ENCODE measurements at regions not wholly inside any gene's neighbourhood (a gene's known extent, or its start where the extent isn't known, plus 50 kb on each side); places are given as distances from the start of the nearest gene placed in this dataset.

DNA sequence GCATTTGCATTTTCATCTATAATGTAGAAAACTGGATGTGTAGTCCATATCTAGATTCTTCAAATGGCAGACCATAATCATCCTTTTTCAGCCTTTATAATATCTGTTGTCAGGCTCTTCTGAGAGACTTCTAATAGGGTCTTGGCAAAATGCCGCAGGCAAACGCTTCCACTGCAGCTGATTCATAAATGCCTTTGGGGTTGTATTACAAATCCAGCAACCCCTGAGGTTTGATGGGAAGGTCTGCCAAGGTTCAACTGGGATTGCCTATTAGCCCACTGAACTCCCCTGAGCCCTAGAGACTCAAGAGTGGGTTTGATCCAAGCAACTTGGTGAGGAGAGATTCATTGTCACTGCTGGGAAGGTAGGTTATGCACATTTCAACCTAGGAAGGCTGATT is 365.2 kb upstream of the POU3F2 start:
- Mint-ChIP-seq H3K9me3 (ENCODE audit: unreplicated experiment) (peaks cover 8% of the 10 kb centered on the region), H3K27ac (ENCODE audit: unreplicated experiment) (no peak overlapping the region), H3K4me3 (ENCODE audit: unreplicated experiment) (no peak overlapping the region), H3K4me1 (ENCODE audit: low read depth, unreplicated experiment) (no peaks in the 10 kb centered on the region), H3K27me3 (ENCODE audit: unreplicated experiment) (peaks cover 2% of the 10 kb centered on the region), H3K36me3 (ENCODE audit: unreplicated experiment) (peaks cover 18% of the 10 kb centered on the region)
- DNase-seq, result no peak
- TF ChIP-seq, protein P1, sequence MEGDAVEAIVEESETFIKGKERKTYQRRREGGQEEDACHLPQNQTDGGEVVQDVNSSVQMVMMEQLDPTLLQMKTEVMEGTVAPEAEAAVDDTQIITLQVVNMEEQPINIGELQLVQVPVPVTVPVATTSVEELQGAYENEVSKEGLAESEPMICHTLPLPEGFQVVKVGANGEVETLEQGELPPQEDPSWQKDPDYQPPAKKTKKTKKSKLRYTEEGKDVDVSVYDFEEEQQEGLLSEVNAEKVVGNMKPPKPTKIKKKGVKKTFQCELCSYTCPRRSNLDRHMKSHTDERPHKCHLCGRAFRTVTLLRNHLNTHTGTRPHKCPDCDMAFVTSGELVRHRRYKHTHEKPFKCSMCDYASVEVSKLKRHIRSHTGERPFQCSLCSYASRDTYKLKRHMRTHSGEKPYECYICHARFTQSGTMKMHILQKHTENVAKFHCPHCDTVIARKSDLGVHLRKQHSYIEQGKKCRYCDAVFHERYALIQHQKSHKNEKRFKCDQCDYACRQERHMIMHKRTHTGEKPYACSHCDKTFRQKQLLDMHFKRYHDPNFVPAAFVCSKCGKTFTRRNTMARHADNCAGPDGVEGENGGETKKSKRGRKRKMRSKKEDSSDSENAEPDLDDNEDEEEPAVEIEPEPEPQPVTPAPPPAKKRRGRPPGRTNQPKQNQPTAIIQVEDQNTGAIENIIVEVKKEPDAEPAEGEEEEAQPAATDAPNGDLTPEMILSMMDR (IDR thresholded peaks at IDR 0.05; ENCODE audit: partially characterized antibody, unreplicated experiment), result no peak

GRCh38 chr6:98470821-98471220 is 363.6 kb upstream of the POU3F2 start:
- Mint-ChIP-seq H3K36me3 (ENCODE audit: unreplicated experiment) (peaks cover 18% of the 10 kb centered on the region), H3K27me3 (ENCODE audit: unreplicated experiment) (peaks cover 2% of the 10 kb centered on the region), H3K9me3 (ENCODE audit: unreplicated experiment) (peaks cover 8% of the 10 kb centered on the region), H3K27ac (ENCODE audit: unreplicated experiment) (no peak overlapping the region), H3K4me3 (ENCODE audit: unreplicated experiment) (no peak overlapping the region), H3K4me1 (ENCODE audit: low read depth, unreplicated experiment) (no peaks in the 10 kb centered on the region)
- TF ChIP-seq, protein P1 (IDR thresholded peaks at IDR 0.05; ENCODE audit: partially characterized antibody, unreplicated experiment), result no peak
- no peak for DNase-seq

GRCh38 chr6:98471444-98471843 is 362.9 kb upstream of the POU3F2 start:
- Mint-ChIP-seq H3K36me3 (ENCODE audit: unreplicated experiment) (peaks cover 18% of the 10 kb centered on the region), H3K4me1 (ENCODE audit: low read depth, unreplicated experiment) (no peaks in the 10 kb centered on the region), H3K4me3 (ENCODE audit: unreplicated experiment) (no peak overlapping the region), H3K27me3 (ENCODE audit: unreplicated experiment) (peaks cover 2% of the 10 kb centered on the region), H3K9me3 (ENCODE audit: unreplicated experiment) (peaks cover 8% of the 10 kb centered on the region), H3K27ac (ENCODE audit: unreplicated experiment) (no peak overlapping the region)
- TF ChIP-seq, protein P1 (IDR thresholded peaks at IDR 0.05; ENCODE audit: partially characterized antibody, unreplicated experiment), result no peak
- no peak for DNase-seq

- no peak overlapping the region for H3K27ac Mint-ChIP-seq (ENCODE audit: unreplicated experiment)
- DNase-seq, result no peak
- H3K36me3 Mint-ChIP-seq (ENCODE audit: unreplicated experiment), result peaks cover 9% of the 10 kb centered on the region
- H3K9me3 Mint-ChIP-seq (ENCODE audit: unreplicated experiment), result peaks cover 2% of the 10 kb centered on the region
- no peaks in the 10 kb centered on the region for H3K4me1 Mint-ChIP-seq (ENCODE audit: low read depth, unreplicated experiment)
- TF ChIP-seq, protein P1 (IDR thresholded peaks at IDR 0.05; ENCODE audit: partially characterized antibody, unreplicated experiment), result no peak
- peaks cover 1% of the 10 kb centered on the region for H3K27me3 Mint-ChIP-seq (ENCODE audit: unreplicated experiment)
- no peak overlapping the region for H3K4me3 Mint-ChIP-seq (ENCODE audit: unreplicated experiment)
Measured at GRCh38 chr6:98477231-98477630, 357.1 kb upstream of the POU3F2 start.

- TF ChIP-seq, protein P1 (IDR thresholded peaks at IDR 0.05; ENCODE audit: partially characterized antibody, unreplicated experiment), result no peak
- peaks cover 3% of the 10 kb centered on the region for H3K27me3 Mint-ChIP-seq (ENCODE audit: unreplicated experiment)
- H3K27ac Mint-ChIP-seq (ENCODE audit: unreplicated experiment), result peak overlapping the region; percentile 19
- H3K4me3 Mint-ChIP-seq (ENCODE audit: unreplicated experiment), result no peak overlapping the region
- H3K36me3 Mint-ChIP-seq (ENCODE audit: unreplicated experiment), result peaks cover 9% of the 10 kb centered on the region
- DNase-seq, result no peak
- peaks cover 37% of the 10 kb centered on the region for H3K4me1 Mint-ChIP-seq (ENCODE audit: low read depth, unreplicated experiment)
- peaks cover 9% of the 10 kb centered on the region for H3K9me3 Mint-ChIP-seq (ENCODE audit: unreplicated experiment)
Measured at GRCh38 chr6:98484696-98485095, 349.7 kb upstream of the POU3F2 start.

Data from glutamatergic neuron (in vitro differentiated cells).